HUDEP-2 (cell line): ENCODE measurements at regions not wholly inside any gene's neighbourhood (a gene's known extent, or its start where the extent isn't known, plus 50 kb on each side); places are given as distances from the start of the nearest gene placed in this dataset.
"Not testable (repeated sequence)": the region's sequence is repeated elsewhere in the genome, so short reads cannot be mapped to it uniquely, and the experiment has no call there.

Experiments used
- DNase-seq, 76 experiments: peaks; one replicate each; lab custom pipeline; 2025; ENCODE audit not compliant: unreplicated experiment in 76 of 76; lab: John Stamatoyannopoulos, UW

GRCh38 chr2:48178611-48179010, 135.9 kb upstream of the FOXN2 start:
- DNase-seq, result no peak

DNA sequence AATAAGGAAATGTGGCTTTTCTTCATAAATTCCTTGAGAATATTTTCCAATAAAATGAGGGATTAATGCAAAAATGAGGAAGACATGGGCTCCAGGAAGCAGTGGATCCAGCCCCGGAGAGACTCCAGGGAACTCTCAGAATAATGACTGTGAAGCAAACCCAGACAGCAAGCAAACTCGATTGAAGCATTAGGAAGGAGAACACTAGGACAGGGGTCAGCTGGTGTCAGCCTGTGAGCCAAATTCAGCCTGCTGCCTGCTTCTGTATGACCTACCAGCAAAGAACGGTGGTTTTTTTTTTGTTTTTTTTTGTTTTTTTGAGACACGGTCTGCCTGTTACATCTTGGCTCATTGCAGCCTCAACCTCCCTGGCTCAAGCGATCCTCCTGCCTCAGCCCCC, 133.9 kb upstream of the FOXN2 start:
- no peak for DNase-seq

DNA sequence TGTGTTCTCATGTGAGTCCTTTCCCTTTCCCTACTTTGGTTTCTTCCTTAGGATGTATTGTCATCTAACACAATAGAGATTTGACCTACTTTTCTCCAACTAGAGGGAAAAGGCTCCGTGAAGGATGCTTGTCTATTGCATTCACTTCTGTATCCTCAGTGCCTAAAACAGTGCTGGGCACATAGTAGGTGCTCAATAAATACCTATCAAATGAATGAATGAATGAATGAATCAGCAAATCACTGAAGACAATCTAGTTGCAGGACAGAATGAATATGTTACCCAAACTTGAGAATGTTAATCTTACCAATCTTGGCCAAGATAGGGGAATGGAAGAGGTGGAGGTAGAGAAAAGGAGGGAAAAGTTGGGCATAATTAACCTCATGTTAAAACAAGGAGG, 131.2 kb upstream of the FOXN2 start:
- DNase-seq, result no peak

DNA sequence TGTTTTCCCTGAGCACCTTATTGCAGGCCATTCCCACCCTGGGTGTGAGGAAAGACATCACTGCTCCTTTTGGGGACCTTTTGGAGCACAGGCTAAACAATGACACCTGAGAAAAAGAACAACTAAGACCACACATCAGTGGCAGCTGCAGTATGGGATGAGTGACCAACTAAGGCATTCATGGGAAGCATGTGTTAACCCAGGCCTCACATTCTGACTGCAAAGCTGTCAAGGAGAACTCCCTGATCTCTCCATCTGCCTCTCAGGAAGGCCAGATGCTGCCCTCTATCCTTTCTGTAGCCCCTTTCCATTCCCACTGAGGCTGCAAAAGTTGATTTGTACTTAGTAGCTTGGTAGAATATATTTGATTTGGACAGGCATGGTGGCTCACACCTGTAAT, 130.5 kb upstream of the FOXN2 start:
- DNase-seq, result no peak

- DNase-seq, result no peak
Measured at GRCh38 chr2:48187503-48187902, 127.0 kb upstream of the FOXN2 start.

DNA sequence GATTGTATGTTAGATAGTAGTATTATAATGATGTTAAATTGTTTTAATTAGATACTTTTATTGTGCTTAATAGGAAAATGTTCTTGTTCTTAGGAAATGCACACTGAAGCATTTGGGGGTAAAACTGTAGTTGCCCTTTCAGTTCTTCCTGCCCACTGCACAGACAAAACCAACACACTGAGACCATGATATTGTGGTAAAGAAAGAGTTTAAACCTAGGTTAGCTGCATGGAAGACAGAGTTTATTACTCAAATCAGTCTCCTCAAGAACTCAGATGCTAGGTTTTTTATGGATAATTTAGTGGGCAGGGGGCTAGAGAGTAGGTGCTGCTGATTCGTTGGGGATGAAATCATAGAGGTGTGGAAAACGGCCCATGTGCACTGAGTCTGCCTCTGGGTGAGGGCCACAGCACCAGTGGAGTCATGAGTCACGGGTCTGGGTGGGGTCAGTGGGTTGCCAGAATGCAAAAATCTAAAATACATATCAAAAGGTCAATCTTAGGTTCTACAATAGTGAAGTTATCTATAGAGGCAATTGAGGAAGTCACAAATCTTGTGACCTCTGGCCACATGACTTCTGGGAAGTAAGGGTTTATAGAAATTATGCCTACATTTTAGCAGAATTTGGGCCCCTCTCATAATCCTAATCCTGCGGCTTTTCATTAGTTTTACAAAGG, 124.8 kb upstream of the FOXN2 start:
- DNase-seq, result peak in 51 of 76 experiments; percentile 3 to 68 (median 23)

DNA sequence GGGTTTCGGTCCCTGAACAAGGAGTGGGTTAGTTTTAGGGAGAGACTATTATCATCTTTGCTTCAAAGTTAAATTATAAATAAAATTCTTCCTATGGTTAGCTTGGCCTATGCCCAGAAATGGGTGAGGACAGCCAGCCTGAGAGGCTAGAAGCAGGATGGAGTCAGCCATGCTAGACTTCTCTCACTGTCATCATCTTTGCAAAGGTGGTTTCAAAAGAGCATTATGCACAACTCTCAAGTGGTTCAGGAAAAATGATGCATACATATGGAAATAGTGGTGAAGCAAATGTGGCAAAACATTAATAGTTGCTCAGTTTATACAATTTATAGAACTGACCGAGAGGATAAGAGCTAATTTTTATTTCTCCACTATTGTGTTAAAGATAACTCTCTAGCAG, 124.3 kb upstream of the FOXN2 start:
- no peak for DNase-seq

GRCh38 chr2:48194641-48195040, 119.8 kb upstream of the FOXN2 start:
- DNase-seq, result no peak

DNA sequence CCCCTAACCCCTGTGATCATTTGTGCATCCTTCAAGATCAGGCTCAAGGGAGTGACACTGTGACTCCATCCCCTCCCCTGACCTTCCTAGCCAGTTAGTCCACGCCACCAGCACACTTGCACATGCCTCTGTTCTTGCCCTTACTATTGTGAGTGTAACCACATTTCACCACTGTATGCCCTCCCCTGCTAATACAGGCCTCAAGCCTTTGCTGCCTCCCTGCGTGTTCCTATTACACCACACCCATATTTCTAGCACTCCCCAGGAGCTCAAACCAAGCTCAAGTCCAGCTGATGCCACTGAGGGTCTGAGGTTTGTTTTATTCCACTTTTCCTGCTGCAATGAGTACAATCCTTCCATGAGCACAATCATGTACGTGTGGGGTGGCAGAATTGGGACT, 119.3 kb upstream of the FOXN2 start:
- no peak for DNase-seq

GRCh38 chr2:48197618-48198017, 116.9 kb upstream of the FOXN2 start:
- no peak for DNase-seq

- DNase-seq, result no peak
Measured at GRCh38 chr2:48198371-48198770, 116.1 kb upstream of the FOXN2 start.

DNA sequence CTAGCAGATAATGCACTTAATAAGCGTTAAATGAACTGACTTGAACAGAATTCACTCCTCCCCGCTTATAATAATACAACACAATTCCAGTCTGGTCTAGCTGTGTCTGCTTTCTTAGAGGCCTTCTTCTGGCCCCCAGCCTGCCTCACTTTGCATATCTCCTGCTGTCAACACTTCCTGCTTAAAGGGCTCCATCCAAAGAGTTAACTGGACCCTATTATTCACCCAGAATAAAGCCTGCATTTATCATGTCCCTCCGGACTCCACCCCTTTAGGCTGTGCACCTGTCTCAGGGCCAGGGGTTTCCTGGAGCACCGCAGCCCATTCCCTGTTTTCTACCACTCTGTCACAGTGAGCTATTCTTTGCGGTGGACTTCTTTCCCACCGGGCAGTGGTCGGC, 115.4 kb upstream of the FOXN2 start:
- DNase-seq, result no peak

- DNase-seq, result peak in 52 of 76 experiments; percentile 4 to 85 (median 44)
Measured at GRCh38 chr2:48200620-48201293, 113.7 kb upstream of the FOXN2 start.

DNA sequence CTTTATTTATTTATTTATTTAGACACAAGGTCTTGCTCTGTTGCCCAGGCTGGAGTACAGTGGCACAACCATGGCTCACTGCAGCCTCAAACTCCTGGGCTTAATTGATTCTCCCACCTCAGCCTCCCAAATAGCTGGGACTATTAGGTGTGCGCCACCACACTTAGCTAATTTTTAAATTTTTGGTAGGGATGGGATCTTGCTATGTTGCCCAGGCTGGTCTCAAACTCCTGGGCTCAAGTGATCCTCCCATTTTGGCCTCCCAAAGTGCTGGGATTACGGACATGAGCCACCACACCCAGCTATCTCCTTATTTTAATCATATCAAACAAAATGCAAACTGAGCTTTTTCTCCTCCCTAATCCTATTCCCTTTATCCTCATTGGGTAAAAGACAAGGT, 113.0 kb upstream of the FOXN2 start:
- not testable (repeated sequence) for DNase-seq

DNA sequence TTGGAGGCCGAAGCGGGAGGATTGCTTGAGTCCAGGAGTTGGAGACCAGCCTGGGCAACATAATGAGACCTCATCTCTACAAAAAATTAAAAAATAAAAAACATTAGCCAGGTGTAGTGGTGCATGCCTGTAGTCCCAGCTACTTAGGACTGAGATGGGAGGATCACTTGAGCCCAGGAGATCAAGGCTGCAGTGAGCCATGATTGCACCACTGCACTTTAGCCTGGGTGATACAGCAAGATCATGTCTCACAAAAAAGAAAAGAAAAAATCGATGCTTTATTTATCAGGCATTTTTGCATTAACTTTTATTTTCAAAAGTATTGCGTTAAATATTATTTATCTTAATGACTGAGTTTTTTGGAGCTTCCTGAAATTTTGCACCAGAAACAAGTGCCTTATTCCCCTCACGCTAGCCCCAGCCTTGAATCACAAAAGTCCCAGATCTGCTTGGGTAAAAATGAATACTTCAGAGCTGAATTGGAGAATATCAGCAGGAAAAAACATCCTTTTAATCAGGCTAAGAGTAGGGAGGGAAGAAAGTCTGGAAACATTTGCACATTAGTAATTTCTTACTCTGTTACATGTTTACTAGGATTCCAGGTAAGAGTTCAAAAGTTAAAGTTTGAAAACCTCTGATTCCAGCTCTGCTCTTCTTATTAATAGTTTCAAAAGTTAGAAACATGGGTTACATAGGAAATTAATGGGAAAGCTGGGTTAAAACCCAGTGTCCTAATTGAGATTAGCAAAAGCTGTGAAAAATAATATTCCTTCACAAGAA, 111.4 kb upstream of the FOXN2 start:
- DNase-seq, result no peak

GRCh38 chr2:48203668-48204067, 110.8 kb upstream of the FOXN2 start:
- DNase-seq, result no peak

DNA sequence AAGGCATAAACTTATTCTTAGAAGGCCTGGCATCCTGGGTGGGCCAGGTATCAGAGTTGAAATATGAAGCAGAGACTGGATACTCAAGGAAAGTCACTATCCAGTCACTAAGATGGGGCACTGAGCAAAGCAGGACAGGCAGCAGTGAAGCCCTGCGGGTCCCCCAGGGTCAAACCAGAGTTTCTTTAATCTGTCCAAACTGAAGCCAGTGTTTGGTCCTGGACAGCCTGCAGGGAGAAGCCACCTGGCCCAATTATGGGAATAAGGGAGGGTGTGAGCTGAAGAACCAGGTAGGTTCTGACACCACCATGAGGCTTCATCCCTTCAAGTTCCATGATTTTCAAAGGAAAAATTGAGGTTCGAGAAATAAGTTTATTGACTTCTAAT, 109.7 kb upstream of the FOXN2 start:
- DNase-seq, result no peak

DNA sequence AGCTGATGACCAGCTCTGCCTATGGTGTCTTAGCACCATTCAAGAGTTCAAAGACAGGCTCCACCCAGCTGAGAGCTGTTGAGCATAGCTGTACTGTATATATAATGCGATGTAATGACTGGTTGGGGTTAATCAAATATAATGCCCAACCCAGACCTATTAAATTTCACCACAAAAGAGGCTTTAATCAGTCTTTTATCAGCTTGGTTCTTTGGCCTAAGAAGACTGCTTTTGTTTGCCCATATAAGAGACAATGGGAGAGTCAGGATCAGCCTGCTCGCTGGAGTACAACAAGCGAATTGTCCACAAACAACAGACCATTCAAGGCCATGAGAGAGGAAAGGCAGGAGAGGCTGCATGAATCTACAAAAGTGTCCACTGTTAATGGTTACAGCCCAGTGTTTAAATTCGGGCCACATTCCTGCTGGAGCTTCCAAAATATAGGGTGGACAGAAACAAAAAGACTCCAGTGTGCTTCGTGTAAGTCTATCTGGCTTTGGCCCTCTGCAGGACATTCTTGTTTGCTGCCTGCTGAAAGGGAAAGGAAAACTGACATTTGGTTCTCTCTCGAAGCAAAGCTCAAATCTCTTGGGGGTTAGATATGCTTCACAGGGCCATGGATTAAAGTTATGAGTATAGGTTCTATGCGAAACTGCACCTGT, 109.2 kb upstream of the FOXN2 start:
- DNase-seq, result no peak

GRCh38 chr2:48206056-48206656, 108.3 kb upstream of the FOXN2 start:
- DNase-seq, result not testable (repeated sequence)

GRCh38 chr2:48207201-48207641, 107.3 kb upstream of the FOXN2 start:
- no peak for DNase-seq

- DNase-seq, result no peak
Measured at GRCh38 chr2:48207851-48208250, 106.6 kb upstream of the FOXN2 start.
